Esophagus muscularis mucosa (tissue), 4 donors: ENCODE measurements at regions not wholly inside any gene's neighbourhood (a gene's known extent, or its start where the extent isn't known, plus 50 kb on each side); places are given as distances from the start of the nearest gene placed in this dataset.

Experiments
- CTCF ChIP-seq, 3 experiments: fragments of 200-600 bp in 2 of 3; fragments of 450-650 bp in 1 of 3; sonication (generic) in 2 of 3; IDR thresholded peaks; one replicate each; pipeline ENCODE4 v1.5.1; 2017 to 2019; ENCODE audit warnings: antibody characterized with exemption in 3 of 3, mild to moderate bottlenecking in 2 of 3, moderate library complexity in 1 of 3
- EP300 ChIP-seq: sonication (generic); formaldehyde crosslinking; IDR thresholded peaks from one replicate; pipeline ENCODE4 v1.6.1; 2017; ENCODE audit warnings: antibody characterized with exemption
- POLR2A ChIP-seq: fragments of 450-650 bp; IDR thresholded peaks from one replicate; pipeline ENCODE4 v1.6.1; 2017; ENCODE audit warnings: antibody characterized with exemption, moderate library complexity, mild to moderate bottlenecking, low read depth
- POLR2AphosphoS5 ChIP-seq, 2 donors: sonication (generic); formaldehyde crosslinking; IDR thresholded peaks; one replicate each; pipeline ENCODE4 v1.6.1; 2017; ENCODE audit warnings: antibody characterized with exemption in 2 of 2

- TF ChIP-seq CTCF (IDR thresholded peaks at IDR 0.05) (no peak), POLR2A (no peak), EP300 (no peak), POLR2AphosphoS5 (IDR thresholded peaks at IDR 0.05) (no peak)
These were observed 76.2 kb upstream of the CHD1 start for GRCh38 chr5:99004960-99005359.
